HUES48 (cell line): ENCODE measurements at regions not wholly inside any gene's neighbourhood (a gene's known extent, or its start where the extent isn't known, plus 50 kb on each side); places are given as distances from the start of the nearest gene placed in this dataset.
"Not testable (repeated sequence)": the region's sequence is repeated elsewhere in the genome, so short reads cannot be mapped to it uniquely, and the experiment has no call there.

Experiments used
- H3K27ac ChIP-seq: one replicate; pipeline ENCODE4 v1.7.0; 2013; ENCODE audit warnings: low read depth, low read length, inconsistent platforms
- H3K27me3 ChIP-seq: 2 replicates; pipeline ENCODE4 v1.6.1; 2013; ENCODE audit warnings: mild to moderate bottlenecking, low read length; ENCODE audit not compliant: control insufficient read depth, insufficient read depth
- H3K36me3 ChIP-seq: 2 replicates; pipeline ENCODE4 v1.6.1; 2013; ENCODE audit warnings: low read length; ENCODE audit not compliant: control insufficient read depth, insufficient read depth
- H3K4me1 ChIP-seq: 2 replicates; pipeline ENCODE4 v1.6.1; 2013; ENCODE audit warnings: mild to moderate bottlenecking, low read length; ENCODE audit not compliant: control insufficient read depth, insufficient read depth
- H3K4me3 ChIP-seq: 2 replicates; pipeline ENCODE4 v1.5.1; 2013; ENCODE audit warnings: mild to moderate bottlenecking, low read depth, low read length
- H3K9ac ChIP-seq: 2 replicates; pipeline ENCODE4 v1.6.1; 2013; ENCODE audit warnings: mild to moderate bottlenecking, low read depth, low read length, moderate library complexity
- H3K9me3 ChIP-seq: 2 replicates; pipeline ENCODE4 v1.6.1; 2013; ENCODE audit warnings: low read length; ENCODE audit not compliant: control insufficient read depth, insufficient read depth

GRCh38 chr16:21539107-21539618, 60.2 kb upstream of the METTL9 start:
- not testable (repeated sequence) for H3K9ac ChIP-seq

DNA sequence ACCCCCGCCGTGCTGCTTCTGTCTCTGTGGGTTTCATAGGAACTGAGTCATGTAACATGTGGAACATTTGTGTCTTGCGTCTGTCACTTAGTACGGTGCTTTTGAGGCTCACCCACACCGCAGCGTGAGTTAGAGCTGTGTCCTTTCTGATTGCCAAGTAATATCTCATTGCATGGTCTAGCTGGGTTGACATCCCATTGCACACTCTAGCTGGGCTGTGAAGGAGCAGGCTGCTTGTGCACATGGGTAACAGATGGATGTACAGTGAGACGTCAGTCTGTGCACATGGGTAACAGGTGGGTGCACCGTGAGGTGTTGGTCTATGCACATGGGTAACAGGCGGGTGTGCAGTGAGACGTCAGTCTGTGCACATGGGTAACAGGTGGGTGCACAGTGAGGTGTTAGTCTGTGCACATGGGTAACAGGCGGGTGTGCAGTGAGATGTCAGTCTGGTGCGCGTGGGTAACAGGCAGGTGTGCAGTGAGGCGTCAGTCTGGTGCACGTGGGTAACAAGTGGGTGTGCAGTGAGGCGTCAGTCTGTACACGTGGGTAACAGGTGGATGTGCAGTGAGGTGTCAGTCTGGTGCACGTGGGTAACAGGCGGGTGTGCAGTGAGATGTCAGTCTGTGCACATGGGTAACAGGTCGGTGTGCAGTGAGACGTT, 58.5 kb upstream of the METTL9 start:
- H3K4me3 ChIP-seq, H3K4me1 ChIP-seq, H3K9me3 ChIP-seq, H3K9ac ChIP-seq, H3K27me3 ChIP-seq, H3K27ac ChIP-seq, H3K36me3 ChIP-seq: not testable (repeated sequence)

More at GRCh38 chr16:21539107-21539618, 60.2 kb upstream of the METTL9 start:
- not testable (repeated sequence) for H3K4me1 ChIP-seq, H3K36me3 ChIP-seq, H3K27ac ChIP-seq, H3K4me3 ChIP-seq, H3K27me3 ChIP-seq, H3K9me3 ChIP-seq

DNA sequence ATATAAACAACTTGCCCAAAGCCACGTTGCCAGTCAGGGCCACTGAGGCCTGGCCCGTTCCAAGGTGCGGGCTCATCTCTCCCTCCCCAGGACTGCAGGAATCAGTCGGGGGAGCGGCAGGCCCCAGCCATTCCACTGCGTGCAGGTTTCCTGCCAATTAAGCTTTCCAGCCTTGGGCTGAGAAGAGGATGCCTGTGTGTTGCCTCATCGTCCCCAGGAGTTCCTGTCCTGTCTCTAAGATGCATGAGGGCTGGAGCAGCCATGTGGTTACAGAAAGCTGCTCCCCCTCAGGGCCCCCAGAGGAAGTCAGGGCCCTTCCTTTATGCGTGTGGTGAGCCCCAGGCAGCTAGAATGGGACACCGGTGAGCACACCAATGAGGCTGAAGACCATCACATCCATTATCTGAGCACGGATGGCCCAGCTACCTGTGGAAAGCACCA, 57.7 kb upstream of the METTL9 start:
- not testable (repeated sequence) for H3K4me1 ChIP-seq, H3K9ac ChIP-seq, H3K4me3 ChIP-seq, H3K27ac ChIP-seq, H3K36me3 ChIP-seq, H3K9me3 ChIP-seq, H3K27me3 ChIP-seq

DNA sequence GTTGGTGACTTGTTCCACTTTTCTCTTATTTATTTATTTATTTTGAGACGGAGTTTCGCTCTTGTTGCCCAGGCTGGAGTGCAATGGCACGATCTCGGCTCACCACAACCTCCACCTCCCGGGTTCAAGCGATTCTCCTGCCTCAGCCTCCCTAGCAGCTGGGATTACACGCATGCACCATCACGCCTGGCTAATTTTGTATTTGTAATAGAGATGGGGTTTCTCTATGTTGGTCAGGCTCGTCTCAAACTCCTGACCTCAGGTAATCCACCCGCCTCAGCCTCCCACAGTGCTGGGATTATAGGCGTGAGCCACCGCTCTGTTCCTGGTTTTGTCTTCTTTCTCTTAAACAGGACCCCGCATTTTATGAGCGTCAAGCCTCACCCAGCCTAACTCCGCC, 57.3 kb upstream of the METTL9 start:
- not testable (repeated sequence) for H3K36me3 ChIP-seq, H3K4me1 ChIP-seq, H3K9ac ChIP-seq, H3K27ac ChIP-seq, H3K9me3 ChIP-seq, H3K4me3 ChIP-seq, H3K27me3 ChIP-seq

DNA sequence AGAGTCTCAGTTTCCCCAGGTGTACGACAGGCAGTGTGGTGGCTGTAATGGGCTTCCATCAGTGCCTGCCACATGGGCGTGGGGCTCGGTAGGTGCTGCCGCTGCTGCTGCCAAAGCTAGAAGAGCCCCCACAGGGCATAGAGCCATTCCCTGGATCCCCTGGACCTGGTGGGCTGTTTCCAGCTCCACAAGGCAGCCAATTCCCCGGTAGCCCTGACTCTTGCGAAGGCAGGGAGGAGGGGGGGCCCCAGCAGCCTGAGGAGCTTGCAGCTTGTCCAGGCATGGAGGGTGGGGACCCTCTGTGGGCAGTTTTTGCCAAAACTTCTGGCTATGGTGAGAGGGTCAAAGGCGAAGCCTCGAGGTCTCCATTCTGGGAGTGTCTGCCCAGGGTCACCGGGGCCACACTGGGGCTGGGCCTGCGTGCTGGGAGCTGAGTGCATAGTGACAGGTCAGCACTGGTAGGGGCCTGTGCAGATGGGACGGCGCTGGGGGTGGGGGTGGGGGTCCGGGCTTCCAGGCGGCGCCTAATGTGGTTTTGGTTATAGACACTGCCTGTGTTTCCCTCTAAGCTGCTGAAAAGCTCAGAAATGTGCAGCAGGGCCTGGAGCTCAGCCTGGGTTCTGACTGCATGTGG, 56.8 kb upstream of the METTL9 start:
- H3K9ac ChIP-seq, H3K36me3 ChIP-seq, H3K27me3 ChIP-seq, H3K9me3 ChIP-seq, H3K4me1 ChIP-seq, H3K27ac ChIP-seq, H3K4me3 ChIP-seq: not testable (repeated sequence)

- not testable (repeated sequence) for H3K9ac ChIP-seq, H3K36me3 ChIP-seq, H3K27me3 ChIP-seq, H3K27ac ChIP-seq, H3K4me3 ChIP-seq, H3K9me3 ChIP-seq, H3K4me1 ChIP-seq
These were observed 56.1 kb upstream of the METTL9 start for GRCh38 chr16:21543151-21543836.

- H3K27me3 ChIP-seq, H3K9ac ChIP-seq, H3K27ac ChIP-seq, H3K36me3 ChIP-seq, H3K4me1 ChIP-seq, H3K9me3 ChIP-seq, H3K4me3 ChIP-seq: not testable (repeated sequence)
These were observed 53.6 kb upstream of the METTL9 start for GRCh38 chr16:21545664-21546326.

DNA sequence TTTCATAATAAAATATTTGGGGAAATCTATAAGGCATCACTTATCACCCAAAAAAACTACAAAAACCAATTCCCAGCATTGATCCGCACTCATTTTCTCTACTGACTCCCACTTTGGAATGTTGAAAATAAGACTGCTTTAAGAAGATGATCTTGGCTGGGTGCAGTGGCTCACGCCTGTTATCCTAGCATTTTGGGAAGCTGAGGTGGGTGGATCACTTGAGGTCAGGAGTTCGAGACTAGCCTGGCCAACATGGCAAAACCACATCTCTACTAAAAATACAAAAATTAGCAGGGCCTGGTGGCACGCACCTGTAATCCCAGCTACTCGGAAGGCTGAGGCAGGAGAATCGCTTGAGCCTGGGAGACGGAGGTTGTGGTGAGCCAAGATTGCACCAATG, 50.0 kb upstream of the METTL9 start:
- not testable (repeated sequence) for H3K27me3 ChIP-seq, H3K9me3 ChIP-seq, H3K4me3 ChIP-seq, H3K36me3 ChIP-seq, H3K9ac ChIP-seq, H3K27ac ChIP-seq, H3K4me1 ChIP-seq
